ENCODE measurements at regions not wholly inside any gene's neighbourhood (a gene's known extent, or its start where the extent isn't known, plus 50 kb on each side); places are given as distances from the start of the nearest gene placed in this dataset.
"Not testable (repeated sequence)": the region's sequence is repeated elsewhere in the genome, so short reads cannot be mapped to it uniquely, and the experiment has no call there.

DNA sequence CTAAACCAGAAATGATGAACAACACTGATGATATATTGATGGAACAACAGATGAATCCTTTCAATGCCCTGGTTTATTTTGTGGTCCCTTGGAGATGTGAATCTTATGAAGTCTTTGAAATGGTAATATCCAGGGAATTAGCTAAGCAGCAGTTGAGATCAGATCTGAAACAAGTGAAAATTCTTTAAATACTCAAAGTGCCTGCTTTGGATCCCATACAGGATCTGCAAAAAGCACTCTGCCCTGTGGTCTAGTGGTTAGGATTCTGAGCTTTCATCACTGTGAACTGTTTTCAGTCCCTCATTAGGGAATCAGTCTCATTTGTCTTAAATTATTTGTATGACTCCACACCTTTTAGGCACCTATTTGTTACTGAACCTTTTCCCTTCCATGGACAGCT lies 211.3 kb upstream of the TGIF2LY start:
- intact Hi-C loops (cut with DNase I); H3K36me3 ChIP-seq; DNase-seq; H3K4me3 ChIP-seq; H3K27ac ChIP-seq; ATAC-seq; H3K9me3 ChIP-seq; H3K4me1 ChIP-seq; H3K27me3 ChIP-seq: not testable (repeated sequence)

DNA sequence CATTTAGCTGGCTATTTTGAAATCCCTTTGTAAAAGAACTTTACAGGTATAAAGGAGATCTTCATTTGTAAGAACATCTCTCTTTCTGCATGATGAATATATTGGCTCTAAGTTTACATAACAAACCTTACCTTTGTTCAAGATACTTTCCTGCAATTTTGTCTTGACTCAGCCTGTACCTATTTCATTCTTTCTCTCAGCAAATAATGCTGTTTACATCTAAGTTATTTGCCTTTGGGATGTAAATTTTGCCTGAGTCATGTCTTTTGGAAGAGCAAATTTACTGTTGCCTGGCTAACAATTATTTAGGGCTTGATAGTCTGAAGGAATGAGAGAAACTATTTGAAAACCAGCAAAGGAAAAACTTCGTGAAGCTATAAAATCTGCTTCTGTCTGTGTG lies 210.4 kb upstream of the TGIF2LY start:
- H3K27me3 ChIP-seq; H3K36me3 ChIP-seq; intact Hi-C loops (cut with DNase I); H3K27ac ChIP-seq; H3K4me3 ChIP-seq; DNase-seq; H3K9me3 ChIP-seq; H3K4me1 ChIP-seq; ATAC-seq: not testable (repeated sequence)

GRCh38 chrY:3391508-3391907 lies 187.4 kb upstream of the TGIF2LY start:
- H3K4me1 ChIP-seq; intact Hi-C loops (cut with DNase I); ATAC-seq; DNase-seq; H3K9me3 ChIP-seq; H3K27ac ChIP-seq; H3K27me3 ChIP-seq; H3K4me3 ChIP-seq; H3K36me3 ChIP-seq: not testable (repeated sequence)

DNA sequence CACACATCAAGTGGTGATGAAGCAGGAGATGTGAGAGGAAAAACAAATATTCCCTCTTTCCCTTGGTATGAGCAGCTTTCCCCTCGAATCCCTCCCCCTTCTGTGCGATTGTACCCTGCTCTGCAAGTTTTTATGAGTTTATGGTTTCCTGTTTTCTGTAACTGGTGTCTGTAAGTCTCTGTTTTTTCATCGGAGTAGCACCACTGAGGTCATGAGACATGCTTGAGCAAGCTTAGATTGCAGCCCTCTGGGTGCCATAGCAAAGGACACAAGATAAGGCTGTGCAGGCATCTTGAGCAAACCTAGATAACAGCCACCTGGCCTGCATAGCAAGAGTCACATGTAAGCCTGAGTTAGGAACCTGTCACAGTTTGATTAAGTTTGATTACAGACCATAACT lies 174.6 kb upstream of the TGIF2LY start:
- H3K27ac ChIP-seq; intact Hi-C loops (cut with DNase I); H3K27me3 ChIP-seq; H3K4me3 ChIP-seq; DNase-seq; ATAC-seq; H3K4me1 ChIP-seq; H3K9me3 ChIP-seq; H3K36me3 ChIP-seq: not testable (repeated sequence)

DNA sequence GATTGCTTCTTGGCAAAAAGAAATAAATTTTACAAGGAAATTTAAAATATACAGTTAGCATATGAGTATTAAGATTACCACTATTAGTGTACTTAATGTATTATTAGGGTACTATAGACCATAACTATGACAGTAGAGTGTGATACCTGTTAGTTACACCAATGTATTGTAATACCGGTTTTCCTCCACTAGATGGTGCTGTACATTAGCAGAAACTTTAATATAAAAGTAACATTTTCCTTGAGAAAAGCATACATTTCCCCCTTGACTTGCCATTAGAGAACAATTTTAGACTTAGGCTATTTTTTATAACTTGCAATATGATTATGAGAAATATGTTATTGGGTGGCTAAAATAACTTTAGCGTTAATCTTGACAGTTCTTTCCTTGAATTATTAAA lies 173.3 kb upstream of the TGIF2LY start:
- H3K9me3 ChIP-seq; H3K36me3 ChIP-seq; H3K27ac ChIP-seq; H3K4me1 ChIP-seq; ATAC-seq; intact Hi-C loops (cut with DNase I); H3K4me3 ChIP-seq; H3K27me3 ChIP-seq: not testable (repeated sequence)
- peak in 1 of 4 donors; percentile 6 for DNase-seq
- TF ChIP-seq, protein P1, sequence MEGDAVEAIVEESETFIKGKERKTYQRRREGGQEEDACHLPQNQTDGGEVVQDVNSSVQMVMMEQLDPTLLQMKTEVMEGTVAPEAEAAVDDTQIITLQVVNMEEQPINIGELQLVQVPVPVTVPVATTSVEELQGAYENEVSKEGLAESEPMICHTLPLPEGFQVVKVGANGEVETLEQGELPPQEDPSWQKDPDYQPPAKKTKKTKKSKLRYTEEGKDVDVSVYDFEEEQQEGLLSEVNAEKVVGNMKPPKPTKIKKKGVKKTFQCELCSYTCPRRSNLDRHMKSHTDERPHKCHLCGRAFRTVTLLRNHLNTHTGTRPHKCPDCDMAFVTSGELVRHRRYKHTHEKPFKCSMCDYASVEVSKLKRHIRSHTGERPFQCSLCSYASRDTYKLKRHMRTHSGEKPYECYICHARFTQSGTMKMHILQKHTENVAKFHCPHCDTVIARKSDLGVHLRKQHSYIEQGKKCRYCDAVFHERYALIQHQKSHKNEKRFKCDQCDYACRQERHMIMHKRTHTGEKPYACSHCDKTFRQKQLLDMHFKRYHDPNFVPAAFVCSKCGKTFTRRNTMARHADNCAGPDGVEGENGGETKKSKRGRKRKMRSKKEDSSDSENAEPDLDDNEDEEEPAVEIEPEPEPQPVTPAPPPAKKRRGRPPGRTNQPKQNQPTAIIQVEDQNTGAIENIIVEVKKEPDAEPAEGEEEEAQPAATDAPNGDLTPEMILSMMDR (IDR thresholded peaks at IDR 0.05), result peak in 1 of 2 donors; percentile 37

DNA sequence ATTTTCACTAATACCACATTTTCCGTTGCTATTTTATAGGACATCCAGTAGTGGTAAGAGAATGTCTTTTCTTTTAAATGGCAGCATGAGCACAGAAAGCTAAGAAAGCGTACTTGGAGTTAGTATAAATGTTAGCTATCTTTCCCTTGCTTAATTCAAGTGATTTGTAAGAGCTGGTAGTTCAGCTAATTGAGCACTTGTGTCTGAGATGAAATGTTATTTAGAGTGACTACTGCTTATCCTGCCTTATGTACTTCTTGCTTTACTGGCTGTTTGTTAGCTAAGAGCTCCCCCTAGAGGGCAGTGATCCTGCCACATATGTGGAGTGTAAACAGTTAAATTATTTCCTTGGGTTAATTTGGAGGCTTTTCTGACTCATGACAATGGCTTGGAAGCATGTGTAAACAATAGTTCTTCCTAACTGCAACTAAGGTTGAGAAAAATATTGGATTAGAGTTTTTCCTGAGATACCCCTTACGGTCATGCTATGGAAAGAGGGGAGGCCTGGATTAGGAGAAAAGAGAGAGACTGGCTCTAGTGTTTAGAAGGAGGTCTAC lies 171.9 kb upstream of the TGIF2LY start:
- H3K9me3 ChIP-seq, ATAC-seq: not testable (repeated sequence)

DNA sequence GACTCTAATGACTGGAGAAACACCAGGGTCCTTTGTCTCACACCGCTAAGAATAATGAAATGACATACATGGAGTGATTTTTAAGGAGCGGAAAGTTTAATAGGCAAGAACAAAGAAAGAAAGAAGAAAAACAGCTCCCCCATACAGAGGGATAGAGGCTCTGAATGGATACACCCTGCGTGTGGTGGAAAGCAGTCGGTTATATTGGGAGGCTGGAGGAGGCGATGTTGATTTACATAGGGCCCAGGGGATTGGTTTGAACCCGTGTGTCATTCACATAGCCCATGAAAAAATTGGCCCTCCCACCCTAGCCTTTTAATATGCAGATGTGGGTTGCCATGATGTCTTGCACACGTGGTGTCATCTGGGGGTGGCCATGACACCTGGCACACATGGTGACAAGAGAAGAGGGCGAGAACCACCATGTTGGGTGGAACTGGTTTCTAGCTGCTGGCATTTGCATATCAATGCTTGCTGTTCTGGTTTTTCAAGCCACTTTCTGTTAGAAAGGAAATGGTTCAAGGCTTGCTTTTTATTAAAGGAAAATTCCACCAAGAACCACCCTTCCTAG lies 168.5 kb upstream of the TGIF2LY start:
- DNase-seq; intact Hi-C loops (cut with DNase I): not testable (repeated sequence)

More for the DNA sequence above, 171.9 kb upstream of the TGIF2LY start:
- H3K36me3 ChIP-seq; intact Hi-C loops (cut with DNase I); H3K4me1 ChIP-seq; H3K27ac ChIP-seq; H3K27me3 ChIP-seq; H3K4me3 ChIP-seq; DNase-seq: not testable (repeated sequence)

More for the DNA sequence above, 168.5 kb upstream of the TGIF2LY start:
- not testable (repeated sequence) for H3K27me3 ChIP-seq, H3K36me3 ChIP-seq, H3K27ac ChIP-seq, H3K9me3 ChIP-seq, H3K4me3 ChIP-seq, H3K4me1 ChIP-seq, ATAC-seq

All from left lung (tissue), 4 donors.